ENCODE measurements at regions not wholly inside any gene's neighbourhood (a gene's known extent, or its start where the extent isn't known, plus 50 kb on each side); places are given as distances from the start of the nearest gene placed in this dataset.

GRCh38 chr14:65185829-65186228, 83.5 kb upstream of the MAX start:
- DNase-seq (ENCODE audit: low read depth), result no peak

- no peak for DNase-seq (ENCODE audit: low read depth)
These were observed 84.6 kb upstream of the MAX start for GRCh38 chr14:65186951-65187350.

GRCh38 chr14:65187421-65188049, 85.2 kb upstream of the MAX start:
- DNase-seq (ENCODE audit: low read depth), result no peak

- DNase-seq (ENCODE audit: low read depth), result no peak
These were observed 88.0 kb upstream of the MAX start for GRCh38 chr14:65190312-65190711.

GRCh38 chr14:65191716-65192115, 89.4 kb upstream of the MAX start:
- DNase-seq (ENCODE audit: low read depth), result no peak

GRCh38 chr14:65192686-65193085, 90.4 kb upstream of the MAX start:
- no peak for DNase-seq (ENCODE audit: low read depth)

- DNase-seq (ENCODE audit: low read depth), result no peak
These were observed 91.7 kb upstream of the MAX start for GRCh38 chr14:65193916-65194590.

- DNase-seq (ENCODE audit: low read depth), result no peak
These were observed 92.9 kb upstream of the MAX start for GRCh38 chr14:65195042-65195719.

GRCh38 chr14:65198346-65198745, 96.0 kb upstream of the MAX start:
- no peak for DNase-seq (ENCODE audit: low read depth)

- DNase-seq (ENCODE audit: low read depth), result no peak
These were observed 98.1 kb upstream of the MAX start for GRCh38 chr14:65200454-65200853.

- DNase-seq (ENCODE audit: low read depth), result no peak
These were observed 101.3 kb upstream of the MAX start for GRCh38 chr14:65203574-65203973.

GRCh38 chr14:65204056-65204455, 101.7 kb upstream of the MAX start:
- DNase-seq (ENCODE audit: low read depth), result no peak

- no peak for DNase-seq (ENCODE audit: low read depth)
These were observed 103.7 kb upstream of the MAX start for GRCh38 chr14:65206078-65206447.

GRCh38 chr14:65206448-65207096, 104.3 kb upstream of the MAX start:
- no peak for DNase-seq (ENCODE audit: low read depth)

GRCh38 chr14:65208548-65208947, 106.2 kb upstream of the MAX start:
- no peak for DNase-seq (ENCODE audit: low read depth)

GRCh38 chr14:65210118-65210821, 108.0 kb upstream of the MAX start:
- DNase-seq (ENCODE audit: low read depth), result no peak

GRCh38 chr14:65210822-65211182, 108.5 kb upstream of the MAX start:
- DNase-seq (ENCODE audit: low read depth), result no peak

- no peak for DNase-seq (ENCODE audit: low read depth)
These were observed 109.1 kb upstream of the MAX start for GRCh38 chr14:65211341-65211987.

- no peak for DNase-seq (ENCODE audit: low read depth)
These were observed 111.0 kb upstream of the MAX start for GRCh38 chr14:65213316-65213715.

- DNase-seq (ENCODE audit: low read depth), result no peak
These were observed 112.4 kb upstream of the MAX start for GRCh38 chr14:65214741-65215140.

GRCh38 chr14:65219353-65219752, 117.0 kb upstream of the MAX start:
- no peak for DNase-seq (ENCODE audit: low read depth)

All from myocyte (in vitro differentiated cells).